ENCODE measurements at regions not wholly inside any gene's neighbourhood (a gene's known extent, or its start where the extent isn't known, plus 50 kb on each side); places are given as distances from the start of the nearest gene placed in this dataset.

- Mint-ChIP-seq H3K9me3 (no peaks in the 10 kb centered on the region), H3K27ac (no peak overlapping the region), H3K36me3 (ENCODE audit: low read depth) (no peaks in the 10 kb centered on the region), H3K4me3 (no peak overlapping the region), H3K27me3 (peaks cover 4% of the 10 kb centered on the region), H3K4me1 (no peaks in the 10 kb centered on the region)
- no peak for ATAC-seq
- DNase-seq: no peak
These were observed 171.4 kb upstream of the SGCD start for GRCh38 chr5:156155598-156155997.

- Mint-ChIP-seq H3K4me3 (no peak overlapping the region), H3K4me1 (no peaks in the 10 kb centered on the region), H3K36me3 (ENCODE audit: low read depth) (no peaks in the 10 kb centered on the region), H3K27me3 (no peaks in the 10 kb centered on the region), H3K9me3 (no peaks in the 10 kb centered on the region), H3K27ac (no peak overlapping the region)
- ATAC-seq: no peak
- no peak for DNase-seq
These were observed 162.7 kb upstream of the SGCD start for GRCh38 chr5:156164306-156164705.

- no peak for DNase-seq
- peaks cover 3% of the 10 kb centered on the region for H3K27me3 Mint-ChIP-seq
These were observed 157.5 kb upstream of the SGCD start for GRCh38 chr5:156169495-156169894.

GRCh38 chr5:156170351-156170961, 156.5 kb upstream of the SGCD start:
- H3K4me1 Mint-ChIP-seq: no peaks in the 10 kb centered on the region
- ATAC-seq: no peak
- DNase-seq: no peak

More at GRCh38 chr5:156169495-156169894, 157.5 kb upstream of the SGCD start:
- no peak overlapping the region for H3K4me3 Mint-ChIP-seq
- no peak for ATAC-seq
- H3K9me3 Mint-ChIP-seq: no peaks in the 10 kb centered on the region
- H3K36me3 Mint-ChIP-seq (ENCODE audit: low read depth): no peaks in the 10 kb centered on the region
- H3K4me1 Mint-ChIP-seq: no peaks in the 10 kb centered on the region
- H3K27ac Mint-ChIP-seq: no peak overlapping the region

GRCh38 chr5:156174225-156174624, 152.7 kb upstream of the SGCD start:
- no peaks in the 10 kb centered on the region for H3K4me1 Mint-ChIP-seq
- no peak for ATAC-seq
- no peak overlapping the region for H3K27ac Mint-ChIP-seq
- H3K27me3 Mint-ChIP-seq: peaks cover 3% of the 10 kb centered on the region
- DNase-seq: no peak
- no peaks in the 10 kb centered on the region for H3K9me3 Mint-ChIP-seq
- H3K36me3 Mint-ChIP-seq (ENCODE audit: low read depth): no peaks in the 10 kb centered on the region
- H3K4me3 Mint-ChIP-seq: no peak overlapping the region

More at GRCh38 chr5:156170351-156170961, 156.5 kb upstream of the SGCD start:
- no peaks in the 10 kb centered on the region for H3K9me3 Mint-ChIP-seq
- H3K4me3 Mint-ChIP-seq: no peak overlapping the region
- H3K27ac Mint-ChIP-seq: no peak overlapping the region
- H3K36me3 Mint-ChIP-seq (ENCODE audit: low read depth): no peaks in the 10 kb centered on the region
- H3K27me3 Mint-ChIP-seq: peaks cover 3% of the 10 kb centered on the region

- H3K4me1 Mint-ChIP-seq: no peaks in the 10 kb centered on the region
- H3K4me3 Mint-ChIP-seq: no peak overlapping the region
- DNase-seq (no peak), ATAC-seq (no peak)
- no peaks in the 10 kb centered on the region for H3K36me3 Mint-ChIP-seq (ENCODE audit: low read depth)
- H3K9me3 Mint-ChIP-seq: no peaks in the 10 kb centered on the region
- no peaks in the 10 kb centered on the region for H3K27me3 Mint-ChIP-seq
- H3K27ac Mint-ChIP-seq: no peak overlapping the region
These were observed 148.8 kb upstream of the SGCD start for GRCh38 chr5:156178117-156178516.

GRCh38 chr5:156181656-156182055, 145.3 kb upstream of the SGCD start:
- Mint-ChIP-seq H3K27ac (no peak overlapping the region), H3K4me1 (no peaks in the 10 kb centered on the region), H3K9me3 (no peaks in the 10 kb centered on the region), H3K27me3 (no peaks in the 10 kb centered on the region), H3K4me3 (no peak overlapping the region), H3K36me3 (ENCODE audit: low read depth) (no peaks in the 10 kb centered on the region)
- DNase-seq (no peak), ATAC-seq (no peak)

- H3K27ac Mint-ChIP-seq: no peak overlapping the region
- no peaks in the 10 kb centered on the region for H3K27me3 Mint-ChIP-seq
- H3K36me3 Mint-ChIP-seq (ENCODE audit: low read depth): no peaks in the 10 kb centered on the region
- DNase-seq (no peak), ATAC-seq (no peak)
- no peaks in the 10 kb centered on the region for H3K4me1 Mint-ChIP-seq
- H3K4me3 Mint-ChIP-seq: no peak overlapping the region
- H3K9me3 Mint-ChIP-seq: no peaks in the 10 kb centered on the region
These were observed 144.6 kb upstream of the SGCD start for GRCh38 chr5:156182174-156182967.

GRCh38 chr5:156186760-156187159, 140.2 kb upstream of the SGCD start:
- H3K27ac Mint-ChIP-seq: no peak overlapping the region
- no peak for ATAC-seq

GRCh38 chr5:156188016-156188415, 138.9 kb upstream of the SGCD start:
- Mint-ChIP-seq H3K4me3 (no peak overlapping the region), H3K4me1 (no peaks in the 10 kb centered on the region), H3K27ac (no peak overlapping the region), H3K27me3 (no peaks in the 10 kb centered on the region), H3K9me3 (no peaks in the 10 kb centered on the region), H3K36me3 (ENCODE audit: low read depth) (no peaks in the 10 kb centered on the region)
- no peak for DNase-seq
- no peak for ATAC-seq

More at GRCh38 chr5:156186760-156187159, 140.2 kb upstream of the SGCD start:
- Mint-ChIP-seq H3K4me3 (no peak overlapping the region), H3K9me3 (no peaks in the 10 kb centered on the region), H3K4me1 (no peaks in the 10 kb centered on the region), H3K36me3 (ENCODE audit: low read depth) (no peaks in the 10 kb centered on the region), H3K27me3 (no peaks in the 10 kb centered on the region)
- DNase-seq: no peak

GRCh38 chr5:156189628-156190027, 137.3 kb upstream of the SGCD start:
- no peaks in the 10 kb centered on the region for H3K4me1 Mint-ChIP-seq
- no peaks in the 10 kb centered on the region for H3K9me3 Mint-ChIP-seq
- no peak for DNase-seq
- no peaks in the 10 kb centered on the region for H3K36me3 Mint-ChIP-seq (ENCODE audit: low read depth)
- no peak for ATAC-seq
- H3K27ac Mint-ChIP-seq: no peak overlapping the region
- no peaks in the 10 kb centered on the region for H3K27me3 Mint-ChIP-seq
- no peak overlapping the region for H3K4me3 Mint-ChIP-seq

- Mint-ChIP-seq H3K36me3 (ENCODE audit: low read depth) (no peaks in the 10 kb centered on the region), H3K9me3 (no peaks in the 10 kb centered on the region), H3K4me1 (no peaks in the 10 kb centered on the region), H3K27me3 (no peaks in the 10 kb centered on the region), H3K27ac (no peak overlapping the region), H3K4me3 (no peak overlapping the region)
- ATAC-seq (no peak), DNase-seq (no peak)
These were observed 135.4 kb upstream of the SGCD start for GRCh38 chr5:156191547-156191946.

- Mint-ChIP-seq H3K27me3 (no peaks in the 10 kb centered on the region), H3K4me1 (no peaks in the 10 kb centered on the region), H3K36me3 (ENCODE audit: low read depth) (no peaks in the 10 kb centered on the region), H3K4me3 (no peak overlapping the region), H3K9me3 (no peaks in the 10 kb centered on the region), H3K27ac (no peak overlapping the region)
- ATAC-seq: no peak
- no peak for DNase-seq
These were observed 129.8 kb upstream of the SGCD start for GRCh38 chr5:156197042-156197635.

GRCh38 chr5:156199045-156199444, 127.9 kb upstream of the SGCD start:
- Mint-ChIP-seq H3K9me3 (no peaks in the 10 kb centered on the region), H3K27ac (no peak overlapping the region), H3K36me3 (ENCODE audit: low read depth) (no peaks in the 10 kb centered on the region), H3K4me1 (no peaks in the 10 kb centered on the region), H3K27me3 (no peaks in the 10 kb centered on the region), H3K4me3 (no peak overlapping the region)
- no peak for DNase-seq
- no peak for ATAC-seq
